Hepatic stellate cell (primary cell): ENCODE measurements at regions not wholly inside any gene's neighbourhood (a gene's known extent, or its start where the extent isn't known, plus 50 kb on each side); places are given as distances from the start of the nearest gene placed in this dataset.

ENCODE experiments used
- DNase-seq: peaks from one replicate; pipeline ENCODE4 v3.0.0; 2011; ENCODE audit warnings: low spot score

- DNase-seq = no peak
Observed at GRCh38 chr2:19300961-19301360, 57.5 kb downstream of the OSR1 start.

GRCh38 chr2:19299522-19299921, 58.9 kb downstream of the OSR1 start:
- DNase-seq = peak; percentile 28

GRCh38 chr2:19299032-19299431, 59.4 kb downstream of the OSR1 start:
- no peak for DNase-seq

- DNase-seq = no peak
Observed at GRCh38 chr2:19297716-19298115, 60.7 kb downstream of the OSR1 start.

GRCh38 chr2:19295998-19296502, 62.4 kb downstream of the OSR1 start:
- no peak for DNase-seq

- no peak for DNase-seq
Observed at GRCh38 chr2:19292007-19292406, 66.4 kb downstream of the OSR1 start.

- no peak for DNase-seq
Observed at GRCh38 chr2:19288291-19288690, 70.1 kb downstream of the OSR1 start.

GRCh38 chr2:19287324-19287723, 71.1 kb downstream of the OSR1 start:
- no peak for DNase-seq

- no peak for DNase-seq
Observed at GRCh38 chr2:19282305-19282704, 76.1 kb downstream of the OSR1 start.

GRCh38 chr2:19274439-19274838, 84.0 kb downstream of the OSR1 start:
- no peak for DNase-seq

- DNase-seq = no peak
Observed at GRCh38 chr2:19272941-19273470, 85.4 kb downstream of the OSR1 start.

GRCh38 chr2:19272039-19272438, 86.4 kb downstream of the OSR1 start:
- no peak for DNase-seq

GRCh38 chr2:19264852-19265251, 93.6 kb downstream of the OSR1 start:
- DNase-seq = no peak

GRCh38 chr2:19262150-19262549, 96.3 kb downstream of the OSR1 start:
- DNase-seq = no peak

GRCh38 chr2:19261061-19261460, 97.4 kb downstream of the OSR1 start:
- DNase-seq = no peak

GRCh38 chr2:19256121-19256601, 102.3 kb downstream of the OSR1 start:
- peak; percentile 7 for DNase-seq

- DNase-seq = no peak
Observed at GRCh38 chr2:19255481-19255880, 102.9 kb downstream of the OSR1 start.

- DNase-seq = no peak
Observed at GRCh38 chr2:19251554-19251953, 106.9 kb downstream of the OSR1 start.

GRCh38 chr2:19250906-19251305, 107.5 kb downstream of the OSR1 start:
- no peak for DNase-seq

- DNase-seq = no peak
Observed at GRCh38 chr2:19247186-19247585, 111.2 kb downstream of the OSR1 start.

GRCh38 chr2:19246496-19246895, 111.9 kb downstream of the OSR1 start:
- no peak for DNase-seq

GRCh38 chr2:19244460-19245363, 113.7 kb downstream of the OSR1 start:
- no peak for DNase-seq

- DNase-seq = no peak
Observed at GRCh38 chr2:19238440-19239060, 119.9 kb downstream of the OSR1 start.
